ENCODE measurements at regions not wholly inside any gene's neighbourhood (a gene's known extent, or its start where the extent isn't known, plus 50 kb on each side); places are given as distances from the start of the nearest gene placed in this dataset.

DNA sequence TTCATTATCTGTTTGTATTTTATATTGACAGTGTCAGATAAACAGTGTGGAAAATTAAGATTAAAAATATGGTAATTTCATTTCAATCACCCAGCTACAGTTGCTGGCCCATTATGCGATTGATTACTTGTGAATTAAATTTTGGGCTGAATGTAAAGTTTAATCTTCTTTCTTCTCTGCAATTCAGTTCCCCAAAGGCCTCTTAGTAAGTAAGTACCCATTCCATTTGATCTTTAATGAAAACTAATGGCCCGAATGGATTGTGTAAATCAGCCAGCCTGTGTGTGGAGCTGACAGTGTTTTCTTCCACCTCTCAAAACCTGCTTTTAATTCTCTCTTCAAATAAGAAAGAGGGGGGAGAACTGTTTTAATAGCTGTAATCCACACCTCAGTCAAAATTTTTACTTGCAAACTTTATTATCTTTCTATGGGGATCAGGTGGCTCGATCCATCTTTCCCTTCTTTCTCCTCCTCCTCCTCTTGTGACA, 307.1 kb downstream of the IL20RB start:
- peaks cover 4% of the 10 kb centered on the region for H3K27me3 Mint-ChIP-seq (ENCODE audit: low read depth, unreplicated experiment)
- Histone ChIP-seq H2AFZ (ENCODE audit: low read depth, low read length) (no peak overlapping the region), H3K4me2 (ENCODE audit: low read length) (no peak overlapping the region), H3K36me3 (ENCODE audit: insufficient read depth, low read length) (no peaks in the 10 kb centered on the region), H3K79me2 (ENCODE audit: insufficient read depth, low read length) (no peaks in the 10 kb centered on the region), H3K4me3 (ENCODE audit: insufficient read depth, low read depth, low read length) (no peak overlapping the region), H3K4me1 (ENCODE audit: insufficient read depth, low read length) (no peaks in the 10 kb centered on the region), H3K9ac (ENCODE audit: low read length) (no peak overlapping the region), H3K27me3 (ENCODE audit: insufficient read depth, low read length) (no peaks in the 10 kb centered on the region), H3K9me3 (ENCODE audit: insufficient read depth, low read depth, low read length) (no peaks in the 10 kb centered on the region), H4K20me1 (ENCODE audit: insufficient read depth, low read length) (no peaks in the 10 kb centered on the region), H3K27ac (ENCODE audit: low read depth, low read length) (no peak overlapping the region)
- H3K4me1 Mint-ChIP-seq (ENCODE audit: low read depth, unreplicated experiment): no peaks in the 10 kb centered on the region
- DNase-seq (ENCODE audit: low read depth): no peak
- no peaks in the 10 kb centered on the region for H3K36me3 Mint-ChIP-seq (ENCODE audit: low read depth, unreplicated experiment)
- no peak for FAIRE-seq
- H3K4me3 Mint-ChIP-seq (ENCODE audit: unreplicated experiment): no peak overlapping the region
- no peak overlapping the region for H3K27ac Mint-ChIP-seq (ENCODE audit: unreplicated experiment)
- no peak for TF ChIP-seq EZH2 (IDR thresholded peaks at IDR 0.05; ENCODE audit: insufficient read depth, low read length)
- TF ChIP-seq, protein P1, sequence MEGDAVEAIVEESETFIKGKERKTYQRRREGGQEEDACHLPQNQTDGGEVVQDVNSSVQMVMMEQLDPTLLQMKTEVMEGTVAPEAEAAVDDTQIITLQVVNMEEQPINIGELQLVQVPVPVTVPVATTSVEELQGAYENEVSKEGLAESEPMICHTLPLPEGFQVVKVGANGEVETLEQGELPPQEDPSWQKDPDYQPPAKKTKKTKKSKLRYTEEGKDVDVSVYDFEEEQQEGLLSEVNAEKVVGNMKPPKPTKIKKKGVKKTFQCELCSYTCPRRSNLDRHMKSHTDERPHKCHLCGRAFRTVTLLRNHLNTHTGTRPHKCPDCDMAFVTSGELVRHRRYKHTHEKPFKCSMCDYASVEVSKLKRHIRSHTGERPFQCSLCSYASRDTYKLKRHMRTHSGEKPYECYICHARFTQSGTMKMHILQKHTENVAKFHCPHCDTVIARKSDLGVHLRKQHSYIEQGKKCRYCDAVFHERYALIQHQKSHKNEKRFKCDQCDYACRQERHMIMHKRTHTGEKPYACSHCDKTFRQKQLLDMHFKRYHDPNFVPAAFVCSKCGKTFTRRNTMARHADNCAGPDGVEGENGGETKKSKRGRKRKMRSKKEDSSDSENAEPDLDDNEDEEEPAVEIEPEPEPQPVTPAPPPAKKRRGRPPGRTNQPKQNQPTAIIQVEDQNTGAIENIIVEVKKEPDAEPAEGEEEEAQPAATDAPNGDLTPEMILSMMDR (IDR thresholded peaks at IDR 0.05; ENCODE audit: insufficient read depth, low read depth, low read length): no peak
- H3K9me3 Mint-ChIP-seq (ENCODE audit: unreplicated experiment): no peaks in the 10 kb centered on the region

DNA sequence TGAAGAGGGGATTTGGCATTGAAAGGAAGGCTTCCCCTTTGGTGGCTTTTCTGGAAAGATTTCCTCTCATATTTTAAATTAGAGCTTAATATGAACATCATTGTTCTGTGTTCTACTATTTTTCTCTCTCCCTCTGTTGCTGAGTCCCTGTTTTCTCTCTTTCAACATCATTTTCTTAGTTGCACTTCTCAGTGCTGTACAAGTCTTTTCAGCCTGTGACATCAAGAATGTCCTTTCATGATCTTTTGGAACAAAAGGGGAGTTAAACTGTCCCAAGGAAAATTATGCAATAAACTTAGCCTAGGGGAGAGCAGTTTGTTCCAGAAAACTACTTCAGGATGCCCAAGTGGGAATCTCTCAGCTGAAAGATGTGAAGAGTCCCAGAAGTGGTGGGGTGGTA, 325.1 kb downstream of the IL20RB start:
- Mint-ChIP-seq H3K4me1 (ENCODE audit: low read depth, unreplicated experiment) (no peaks in the 10 kb centered on the region), H3K36me3 (ENCODE audit: low read depth, unreplicated experiment) (no peaks in the 10 kb centered on the region), H3K9me3 (ENCODE audit: unreplicated experiment) (no peaks in the 10 kb centered on the region), H3K27me3 (ENCODE audit: low read depth, unreplicated experiment) (peaks cover 5% of the 10 kb centered on the region), H3K4me3 (ENCODE audit: unreplicated experiment) (no peak overlapping the region), H3K27ac (ENCODE audit: unreplicated experiment) (no peak overlapping the region)
- no peaks in the 10 kb centered on the region for H3K36me3 ChIP-seq (ENCODE audit: insufficient read depth, low read length)
- no peak overlapping the region for H3K9ac ChIP-seq (ENCODE audit: low read length)
- H3K9me3 ChIP-seq (ENCODE audit: insufficient read depth, low read depth, low read length): no peaks in the 10 kb centered on the region
- H3K4me1 ChIP-seq (ENCODE audit: insufficient read depth, low read length): no peaks in the 10 kb centered on the region
- no peak for DNase-seq (ENCODE audit: low read depth)
- no peak for TF ChIP-seq EZH2 (IDR thresholded peaks at IDR 0.05; ENCODE audit: insufficient read depth, low read length)
- TF ChIP-seq, protein P1 (IDR thresholded peaks at IDR 0.05; ENCODE audit: insufficient read depth, low read depth, low read length): no peak
- no peaks in the 10 kb centered on the region for H3K27me3 ChIP-seq (ENCODE audit: insufficient read depth, low read length)
- H4K20me1 ChIP-seq (ENCODE audit: insufficient read depth, low read length): no peaks in the 10 kb centered on the region
- no peak overlapping the region for H3K27ac ChIP-seq (ENCODE audit: low read depth, low read length)
- FAIRE-seq: no peak
- no peak overlapping the region for H2AFZ ChIP-seq (ENCODE audit: low read depth, low read length)
- H3K4me2 ChIP-seq (ENCODE audit: low read length): no peak overlapping the region
- no peaks in the 10 kb centered on the region for H3K79me2 ChIP-seq (ENCODE audit: insufficient read depth, low read length)
- H3K4me3 ChIP-seq (ENCODE audit: insufficient read depth, low read depth, low read length): no peak overlapping the region

DNA sequence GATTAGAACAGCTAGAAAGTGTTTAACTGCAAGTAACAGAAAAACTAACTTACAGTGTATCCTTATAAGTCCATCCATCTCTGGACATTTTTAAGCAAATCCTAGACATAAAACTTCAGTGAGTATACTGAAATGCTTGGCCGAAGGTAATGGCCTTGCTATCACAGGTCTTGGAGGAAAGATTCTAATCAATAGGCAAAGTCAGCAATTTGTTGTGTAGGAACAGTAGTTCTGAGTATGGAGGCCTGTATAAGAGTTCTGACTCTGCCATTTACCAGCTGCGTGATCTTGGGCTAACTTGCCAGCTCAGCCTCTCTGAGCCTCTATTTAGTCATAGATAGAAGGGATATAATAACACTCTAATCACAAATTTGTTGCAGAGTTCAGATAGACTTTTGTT, 328.1 kb downstream of the IL20RB start:
- no peak for TF ChIP-seq EZH2 (IDR thresholded peaks at IDR 0.05; ENCODE audit: insufficient read depth, low read length)
- TF ChIP-seq, protein P1 (IDR thresholded peaks at IDR 0.05; ENCODE audit: insufficient read depth, low read depth, low read length): no peak
- Mint-ChIP-seq H3K4me3 (ENCODE audit: unreplicated experiment) (no peak overlapping the region), H3K27me3 (ENCODE audit: low read depth, unreplicated experiment) (peaks cover 4% of the 10 kb centered on the region)

More for the DNA sequence above, 328.1 kb downstream of the IL20RB start:
- Histone ChIP-seq H3K4me3 (ENCODE audit: insufficient read depth, low read depth, low read length) (no peak overlapping the region), H3K4me1 (ENCODE audit: insufficient read depth, low read length) (no peaks in the 10 kb centered on the region), H3K9me3 (ENCODE audit: insufficient read depth, low read depth, low read length) (no peaks in the 10 kb centered on the region), H2AFZ (ENCODE audit: low read depth, low read length) (no peak overlapping the region), H3K36me3 (ENCODE audit: insufficient read depth, low read length) (no peaks in the 10 kb centered on the region), H3K4me2 (ENCODE audit: low read length) (no peak overlapping the region), H3K27ac (ENCODE audit: low read depth, low read length) (no peak overlapping the region), H3K27me3 (ENCODE audit: insufficient read depth, low read length) (no peaks in the 10 kb centered on the region), H3K9ac (ENCODE audit: low read length) (no peak overlapping the region), H4K20me1 (ENCODE audit: insufficient read depth, low read length) (no peaks in the 10 kb centered on the region), H3K79me2 (ENCODE audit: insufficient read depth, low read length) (no peaks in the 10 kb centered on the region)
- FAIRE-seq (no peak), DNase-seq (ENCODE audit: low read depth) (no peak)
- Mint-ChIP-seq H3K27ac (ENCODE audit: unreplicated experiment) (no peak overlapping the region), H3K9me3 (ENCODE audit: unreplicated experiment) (no peaks in the 10 kb centered on the region), H3K36me3 (ENCODE audit: low read depth, unreplicated experiment) (no peaks in the 10 kb centered on the region), H3K4me1 (ENCODE audit: low read depth, unreplicated experiment) (no peaks in the 10 kb centered on the region)
